ENCODE measurements at regions not wholly inside any gene's neighbourhood (a gene's known extent, or its start where the extent isn't known, plus 50 kb on each side); places are given as distances from the start of the nearest gene placed in this dataset.

DNA sequence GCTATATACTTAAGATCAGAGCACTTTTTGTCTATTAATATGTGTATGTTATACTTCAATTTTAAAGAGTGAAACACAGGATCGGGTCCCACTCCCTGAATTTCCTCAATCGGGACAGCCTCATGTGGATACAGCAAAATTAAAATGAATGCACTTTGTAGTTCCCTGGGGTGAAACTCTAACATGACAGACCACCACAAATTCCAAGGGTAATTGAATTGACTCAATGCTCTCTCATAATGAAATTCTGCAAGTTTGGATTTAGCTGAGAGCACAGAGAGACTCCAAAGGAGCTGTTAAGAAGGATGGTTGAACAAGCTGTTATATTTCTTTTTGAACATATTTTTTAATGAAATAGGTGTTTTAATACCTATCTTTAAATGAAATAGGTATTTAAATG is 413.6 kb downstream of the GXYLT1 start:
- TF ChIP-seq, protein P1, sequence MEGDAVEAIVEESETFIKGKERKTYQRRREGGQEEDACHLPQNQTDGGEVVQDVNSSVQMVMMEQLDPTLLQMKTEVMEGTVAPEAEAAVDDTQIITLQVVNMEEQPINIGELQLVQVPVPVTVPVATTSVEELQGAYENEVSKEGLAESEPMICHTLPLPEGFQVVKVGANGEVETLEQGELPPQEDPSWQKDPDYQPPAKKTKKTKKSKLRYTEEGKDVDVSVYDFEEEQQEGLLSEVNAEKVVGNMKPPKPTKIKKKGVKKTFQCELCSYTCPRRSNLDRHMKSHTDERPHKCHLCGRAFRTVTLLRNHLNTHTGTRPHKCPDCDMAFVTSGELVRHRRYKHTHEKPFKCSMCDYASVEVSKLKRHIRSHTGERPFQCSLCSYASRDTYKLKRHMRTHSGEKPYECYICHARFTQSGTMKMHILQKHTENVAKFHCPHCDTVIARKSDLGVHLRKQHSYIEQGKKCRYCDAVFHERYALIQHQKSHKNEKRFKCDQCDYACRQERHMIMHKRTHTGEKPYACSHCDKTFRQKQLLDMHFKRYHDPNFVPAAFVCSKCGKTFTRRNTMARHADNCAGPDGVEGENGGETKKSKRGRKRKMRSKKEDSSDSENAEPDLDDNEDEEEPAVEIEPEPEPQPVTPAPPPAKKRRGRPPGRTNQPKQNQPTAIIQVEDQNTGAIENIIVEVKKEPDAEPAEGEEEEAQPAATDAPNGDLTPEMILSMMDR (conservative IDR thresholded peaks at IDR 0.05; ENCODE audit: low read length): no peak
- no peak for TF ChIP-seq EZH2phosphoT487 (IDR thresholded peaks at IDR 0.05; ENCODE audit: borderline replicate concordance)

Data from Loucy (cell line).